WERI-Rb-1 (cell line): ENCODE measurements at regions not wholly inside any gene's neighbourhood (a gene's known extent, or its start where the extent isn't known, plus 50 kb on each side); places are given as distances from the start of the nearest gene placed in this dataset.

Experiments
- DNase-seq: peaks from one replicate; pipeline ENCODE4 v3.0.0-alpha.2; 2020
- H3K27ac ChIP-seq: fragments of 250-450 bp; sonication (Bioruptor Pico); 2 replicates; pipeline ENCODE4 v1.5.1; 2020; ENCODE audit warnings: mild to moderate bottlenecking, moderate library complexity
- H3K27me3 ChIP-seq: fragments of 250-450 bp; sonication (Bioruptor Pico); 2 replicates; pipeline ENCODE4 v1.5.1; 2021; ENCODE audit warnings: mild to moderate bottlenecking, low read depth, moderate library complexity; ENCODE audit not compliant: insufficient read depth, severe bottlenecking
- H3K36me3 ChIP-seq: fragments of 250-450 bp; sonication (Bioruptor Pico); 2 replicates; pipeline ENCODE4 v1.5.1; 2020; ENCODE audit warnings: mild to moderate bottlenecking, moderate library complexity
- H3K4me3 ChIP-seq: 2 replicates; pipeline ENCODE4 v1.5.1; 2011; ENCODE audit warnings: low read depth, mild to moderate bottlenecking, control low read depth, low read length
- H3K9me3 ChIP-seq: fragments of 250-450 bp; sonication (Bioruptor Pico); 2 replicates; pipeline ENCODE4 v1.5.1; 2021; ENCODE audit warnings: mild to moderate bottlenecking, moderate library complexity; ENCODE audit not compliant: severe bottlenecking
- CTCF ChIP-seq: IDR thresholded peaks from 2 replicates; pipeline ENCODE4 v1.5.1; 2011; ENCODE audit warnings: low read depth, mild to moderate bottlenecking, control low read depth, inconsistent platforms, low read length

- Histone ChIP-seq H3K36me3 (no peaks in the 10 kb centered on the region), H3K4me3 (no peak overlapping the region), H3K27ac (no peak overlapping the region), H3K27me3 (no peaks in the 10 kb centered on the region), H3K9me3 (peaks cover 10% of the 10 kb centered on the region)
- DNase-seq = no peak
- TF ChIP-seq CTCF = no peak
Observed at GRCh38 chr9:90121762-90122161, 517.0 kb downstream of the GADD45G start.

GRCh38 chr9:90124961-90125360 is 517.7 kb downstream of the DIRAS2 start:
- Histone ChIP-seq H3K4me3 (no peak overlapping the region), H3K9me3 (peaks cover 10% of the 10 kb centered on the region), H3K36me3 (no peaks in the 10 kb centered on the region), H3K27me3 (no peaks in the 10 kb centered on the region), H3K27ac (no peak overlapping the region)
- no peak for DNase-seq
- no peak for TF ChIP-seq CTCF

GRCh38 chr9:90127923-90128322 is 514.7 kb downstream of the DIRAS2 start:
- no peak overlapping the region for H3K4me3 ChIP-seq
- no peaks in the 10 kb centered on the region for H3K36me3 ChIP-seq
- TF ChIP-seq CTCF = no peak
- H3K27ac ChIP-seq = no peak overlapping the region
- no peak for DNase-seq
- H3K27me3 ChIP-seq = no peaks in the 10 kb centered on the region
- H3K9me3 ChIP-seq = peaks cover 6% of the 10 kb centered on the region

- no peak for DNase-seq
- no peaks in the 10 kb centered on the region for H3K27me3 ChIP-seq
Observed at GRCh38 chr9:90128587-90129190, 513.9 kb downstream of the DIRAS2 start.

GRCh38 chr9:90129446-90129845 is 513.2 kb downstream of the DIRAS2 start:
- Histone ChIP-seq H3K27ac (no peak overlapping the region), H3K27me3 (no peaks in the 10 kb centered on the region), H3K9me3 (no peaks in the 10 kb centered on the region), H3K36me3 (no peaks in the 10 kb centered on the region), H3K4me3 (no peak overlapping the region)
- DNase-seq = no peak
- TF ChIP-seq CTCF = no peak

More at GRCh38 chr9:90128587-90129190, 513.9 kb downstream of the DIRAS2 start:
- H3K36me3 ChIP-seq = no peaks in the 10 kb centered on the region
- H3K27ac ChIP-seq = no peak overlapping the region
- peaks cover under 1% of the 10 kb centered on the region for H3K9me3 ChIP-seq
- no peak for TF ChIP-seq CTCF
- no peak overlapping the region for H3K4me3 ChIP-seq

GRCh38 chr9:90131568-90131967 is 511.1 kb downstream of the DIRAS2 start:
- DNase-seq = no peak
- H3K27ac ChIP-seq = no peak overlapping the region
- no peak overlapping the region for H3K4me3 ChIP-seq
- H3K27me3 ChIP-seq = no peaks in the 10 kb centered on the region
- H3K36me3 ChIP-seq = no peaks in the 10 kb centered on the region
- H3K9me3 ChIP-seq = no peaks in the 10 kb centered on the region
- TF ChIP-seq CTCF = no peak
